Esophagus squamous epithelium (tissue), 4 donors: ENCODE measurements at regions not wholly inside any gene's neighbourhood (a gene's known extent, or its start where the extent isn't known, plus 50 kb on each side); places are given as distances from the start of the nearest gene placed in this dataset.

Experiments used
- CTCF ChIP-seq, 6 experiments: fragments of 450-650 bp in 4 of 6; fragments of 200-600 bp in 2 of 6; sonication (generic) in 2 of 6; IDR thresholded peaks; one replicate each; pipeline ENCODE4 v1.5.1; 2016 to 2019; ENCODE audit warnings: antibody characterized with exemption in 6 of 6, mild to moderate bottlenecking in 4 of 6, moderate library complexity in 4 of 6
- POLR2A ChIP-seq, 4 donors: fragments of 450-650 bp; IDR thresholded peaks; one replicate each; pipeline ENCODE4 v1.6.1; 2017; ENCODE audit warnings: antibody characterized with exemption in 4 of 4, mild to moderate bottlenecking in 4 of 4, moderate library complexity in 3 of 4

GRCh38 chr5:167725741-167726140 is 565.7 kb upstream of the WWC1 start:
- no peak for TF ChIP-seq POLR2A (IDR thresholded peaks at IDR 0.05)
- no peak for TF ChIP-seq CTCF (IDR thresholded peaks at IDR 0.05)
